Epithelial cell of proximal tubule (primary cell): ENCODE measurements at regions not wholly inside any gene's neighbourhood (a gene's known extent, or its start where the extent isn't known, plus 50 kb on each side); places are given as distances from the start of the nearest gene placed in this dataset.

Experiments used
- DNase-seq: peaks from one replicate; pipeline ENCODE4 v3.0.0-alpha.2; 2011; ENCODE audit warnings: low read depth
- H3K4me3 ChIP-seq: 2 replicates; pipeline ENCODE4 v1.5.1; 2011; ENCODE audit warnings: low read depth, mild to moderate bottlenecking, low read length
- TF ChIP-seq, protein P1 (sequence below): conservative IDR thresholded peaks from 2 replicates; pipeline ENCODE4 v1.5.1; 2012; ENCODE audit warnings: low read depth, mild to moderate bottlenecking, low read length

DNA sequence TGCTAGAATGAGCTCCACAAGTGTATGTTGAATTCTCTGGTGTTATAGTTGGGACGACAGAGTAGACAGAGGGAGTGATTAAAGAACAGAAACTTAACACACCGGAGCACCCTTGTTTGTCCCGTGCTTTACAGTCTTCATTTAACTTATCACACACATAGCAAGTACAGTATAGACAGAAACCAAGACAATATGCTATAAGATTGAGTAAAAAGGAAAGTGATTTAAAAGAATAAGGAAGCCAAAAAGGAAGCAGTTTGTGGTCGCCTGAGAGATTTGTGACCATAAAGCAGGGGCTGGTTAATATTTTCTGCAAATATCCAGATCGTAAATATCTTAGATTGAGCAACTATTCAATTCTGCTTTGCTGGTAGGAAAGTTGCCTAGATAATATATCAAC lies 1128.4 kb downstream of the TSN start:
- no peak overlapping the region for H3K4me3 ChIP-seq
- TF ChIP-seq, protein P1, sequence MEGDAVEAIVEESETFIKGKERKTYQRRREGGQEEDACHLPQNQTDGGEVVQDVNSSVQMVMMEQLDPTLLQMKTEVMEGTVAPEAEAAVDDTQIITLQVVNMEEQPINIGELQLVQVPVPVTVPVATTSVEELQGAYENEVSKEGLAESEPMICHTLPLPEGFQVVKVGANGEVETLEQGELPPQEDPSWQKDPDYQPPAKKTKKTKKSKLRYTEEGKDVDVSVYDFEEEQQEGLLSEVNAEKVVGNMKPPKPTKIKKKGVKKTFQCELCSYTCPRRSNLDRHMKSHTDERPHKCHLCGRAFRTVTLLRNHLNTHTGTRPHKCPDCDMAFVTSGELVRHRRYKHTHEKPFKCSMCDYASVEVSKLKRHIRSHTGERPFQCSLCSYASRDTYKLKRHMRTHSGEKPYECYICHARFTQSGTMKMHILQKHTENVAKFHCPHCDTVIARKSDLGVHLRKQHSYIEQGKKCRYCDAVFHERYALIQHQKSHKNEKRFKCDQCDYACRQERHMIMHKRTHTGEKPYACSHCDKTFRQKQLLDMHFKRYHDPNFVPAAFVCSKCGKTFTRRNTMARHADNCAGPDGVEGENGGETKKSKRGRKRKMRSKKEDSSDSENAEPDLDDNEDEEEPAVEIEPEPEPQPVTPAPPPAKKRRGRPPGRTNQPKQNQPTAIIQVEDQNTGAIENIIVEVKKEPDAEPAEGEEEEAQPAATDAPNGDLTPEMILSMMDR: no peak
- DNase-seq: no peak

DNA sequence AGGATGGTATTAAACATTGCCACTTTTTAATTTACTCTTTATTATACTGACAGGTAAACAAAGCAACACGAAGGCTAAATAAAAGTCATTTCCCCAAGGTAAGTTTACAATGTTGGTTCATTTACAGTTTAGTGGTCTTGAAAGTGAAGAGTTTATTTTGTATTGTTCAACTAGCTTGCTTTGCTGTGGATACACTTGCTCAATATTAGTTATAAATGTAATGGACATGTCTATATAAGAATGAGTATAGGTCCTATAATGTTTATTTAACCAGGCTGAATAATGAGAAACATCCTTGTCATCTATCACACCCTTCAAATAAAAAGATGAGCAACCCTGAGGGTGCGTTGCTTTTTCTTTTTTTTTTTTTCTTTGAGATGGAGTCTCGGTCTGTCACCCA lies 1129.4 kb downstream of the TSN start:
- TF ChIP-seq, protein P1: no peak
- no peak overlapping the region for H3K4me3 ChIP-seq
- DNase-seq: no peak

DNA sequence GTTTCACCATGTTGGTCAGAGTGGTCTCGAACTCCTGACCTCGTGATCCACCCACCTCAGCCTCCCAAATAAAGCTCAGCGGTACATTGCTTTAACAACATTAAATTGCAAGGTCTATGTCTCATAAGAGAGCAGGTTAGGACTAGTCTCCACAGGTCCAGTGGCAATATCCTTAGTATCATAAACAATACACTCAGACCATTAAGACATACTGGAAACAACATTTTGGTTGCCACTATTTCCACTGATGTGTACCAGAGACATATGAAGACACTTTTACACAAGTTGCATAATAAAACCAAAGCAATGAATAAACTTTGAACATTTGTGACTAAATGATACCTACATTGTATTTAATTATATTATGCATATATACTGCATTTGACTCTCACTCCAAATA lies 1130.0 kb downstream of the TSN start:
- no peak overlapping the region for H3K4me3 ChIP-seq
- DNase-seq: no peak

DNA sequence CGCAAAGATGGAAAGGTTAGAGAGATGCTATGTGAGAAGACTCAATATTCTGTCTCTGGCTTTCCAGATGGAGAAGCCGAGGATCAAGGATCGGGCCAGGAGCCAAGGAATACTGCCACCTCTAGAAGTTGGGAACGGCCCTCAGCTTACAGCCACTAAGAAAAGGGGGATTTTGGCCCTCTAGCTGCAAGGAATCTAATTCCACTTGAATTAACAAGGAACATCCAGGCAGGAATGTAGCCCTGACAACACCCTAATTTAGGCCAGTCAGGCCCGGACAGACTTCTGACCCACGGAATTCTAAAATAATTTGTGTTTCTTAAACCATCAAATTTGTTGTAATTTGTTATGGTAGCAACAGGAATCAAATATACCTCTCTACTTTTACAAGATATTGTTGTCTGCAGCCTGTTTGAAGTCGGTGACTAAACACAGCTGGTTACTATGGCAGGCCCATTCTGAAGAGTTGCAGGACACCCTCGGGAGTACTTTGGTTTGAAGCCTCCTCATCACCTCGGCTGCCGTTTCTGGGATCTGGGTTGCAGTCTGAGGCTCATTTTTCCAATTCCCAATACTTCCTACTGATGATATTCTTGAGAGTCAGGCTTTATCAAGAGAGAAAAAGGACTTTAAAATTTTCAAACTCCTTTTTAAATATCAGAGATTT lies 1131.2 kb downstream of the TSN start:
- TF ChIP-seq, protein P1: no peak
- no peak overlapping the region for H3K4me3 ChIP-seq
- no peak for DNase-seq

More for the DNA sequence above, 1130.0 kb downstream of the TSN start:
- TF ChIP-seq, protein P1: no peak

DNA sequence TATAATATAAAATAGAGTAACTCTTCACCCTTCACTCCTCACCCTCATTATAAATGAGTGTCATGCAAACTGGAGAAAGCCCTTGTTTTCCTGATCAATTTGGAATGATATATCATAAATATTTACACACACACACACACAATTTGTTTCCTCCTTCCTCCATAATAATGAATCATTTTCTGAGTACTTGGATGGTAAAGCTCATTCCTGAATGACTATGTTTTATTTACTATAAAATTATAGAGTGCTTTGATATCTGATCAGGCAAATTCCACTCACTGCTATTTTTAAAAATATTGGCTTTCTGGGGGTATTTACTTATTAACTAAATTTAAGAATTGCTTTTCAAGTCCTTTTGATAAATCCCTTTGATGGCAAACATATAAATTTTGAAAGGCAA lies 1125.5 kb upstream of the CNTNAP5 start:
- TF ChIP-seq, protein P1: no peak
- no peak overlapping the region for H3K4me3 ChIP-seq
- DNase-seq: no peak

DNA sequence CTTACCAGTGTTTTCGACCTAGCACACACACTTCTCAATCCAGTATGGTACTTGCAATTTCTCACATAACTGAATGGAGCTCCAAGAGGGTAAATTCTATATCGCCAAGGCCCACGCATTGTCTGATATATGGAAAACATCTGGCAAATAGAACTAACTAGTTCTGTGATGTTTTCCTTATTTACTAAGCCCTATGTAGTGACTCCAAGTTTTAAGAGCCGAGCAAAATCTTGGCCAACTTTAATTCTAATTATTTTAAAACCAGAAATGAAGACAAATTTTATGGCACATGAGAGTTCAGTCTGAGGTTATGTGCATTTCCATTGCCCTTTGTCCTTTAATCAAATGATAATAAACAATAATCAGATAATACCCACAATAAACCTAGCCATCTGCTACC lies 1119.7 kb upstream of the CNTNAP5 start:
- TF ChIP-seq, protein P1: no peak
- H3K4me3 ChIP-seq: no peak overlapping the region
- DNase-seq: no peak

DNA sequence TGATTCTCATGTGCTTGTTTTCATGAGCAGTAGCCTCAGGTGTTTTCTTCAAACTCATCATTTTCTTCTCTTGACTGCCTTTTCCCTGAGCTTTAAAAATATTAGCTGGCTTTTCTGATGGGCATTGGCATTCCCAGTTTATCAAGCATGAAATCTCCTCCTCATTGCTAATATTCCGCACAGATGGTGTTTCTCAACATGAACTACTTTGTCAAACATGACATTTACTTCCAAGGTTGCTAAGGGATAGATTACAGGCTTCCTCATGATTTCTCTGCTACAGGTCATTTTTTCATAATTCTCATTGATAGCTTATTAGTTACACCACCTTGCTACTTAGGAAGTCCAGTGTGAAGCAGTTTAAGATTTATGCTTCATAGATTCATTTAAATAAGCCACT lies 1116.9 kb upstream of the CNTNAP5 start:
- no peak overlapping the region for H3K4me3 ChIP-seq
- TF ChIP-seq, protein P1: no peak
- DNase-seq: no peak
